Psoas muscle (tissue), 7 donors: ENCODE measurements at regions not wholly inside any gene's neighbourhood (a gene's known extent, or its start where the extent isn't known, plus 50 kb on each side); places are given as distances from the start of the nearest gene placed in this dataset.

Source experiments
- ATAC-seq, 4 donors: fragments of 200-7000 bp; cut with Tn5 transposase; one replicate each; pipeline ENCODE4 v1.9.1; 2020; ENCODE audit warnings: moderate library complexity in 3 of 4, mild to moderate bottlenecking in 2 of 4
- DNase-seq, 2 donors: peaks; one replicate each; pipeline ENCODE4 v3.0.0-alpha.2; 2020
- H3K27ac ChIP-seq: fragments of 200-600 bp; one replicate; pipeline ENCODE4 v1.8.0; 2022
- H3K27me3 ChIP-seq, 3 donors: fragments of 200-600 bp in 1 of 3; one replicate each; pipeline versions ENCODE4 v1.6.1 to v1.8.0; 2013 to 2022; ENCODE audit warnings: low read length in 2 of 3, mild to moderate bottlenecking in 2 of 3, moderate library complexity in 1 of 3; ENCODE audit not compliant: insufficient read depth in 3 of 3
- H3K36me3 ChIP-seq, 2 donors: fragments of 200-600 bp in 1 of 2; one replicate each; pipeline versions ENCODE4 v1.6.1 to v1.8.0; 2013 to 2022; ENCODE audit warnings: low read depth in 1 of 2, mild to moderate bottlenecking in 1 of 2, moderate library complexity in 1 of 2; ENCODE audit not compliant: insufficient read depth in 1 of 2
- H3K4me1 ChIP-seq: fragments of 200-600 bp; one replicate; pipeline ENCODE4 v1.8.0; 2022
- H3K4me3 ChIP-seq: fragments of 200-600 bp; one replicate; pipeline ENCODE4 v1.8.0; 2022; ENCODE audit warnings: mild to moderate bottlenecking
- H3K9me3 ChIP-seq: fragments of 200-600 bp; one replicate; pipeline ENCODE4 v1.8.0; 2022
- CTCF ChIP-seq: fragments of 200-600 bp; IDR thresholded peaks from one replicate; pipeline ENCODE4 v1.8.0; 2022; ENCODE audit warnings: antibody characterized with exemption
- WGBS, 3 donors: extraction: QIAGEN DNeasy Blood & Tissue Kit; methylation state at CpG; one replicate each; pipeline versions ENCODE4 v1.1.6 to v1.1.7; 2013; 5-methylcytosine and 5-hydroxymethylcytosine counted together
- intact Hi-C, 2 donors: fragments of 100-400 bp; cut with DNase I; formaldehyde crosslinking; loops; one replicate each; pipeline versions ENCODE4 v1.11.0 to v1.14.2; 2022
- donor health status: healthy with polysubstance abuse.
- donor health status: DM: no; HTN: no; CAD: no; lungs with moderate emphysema.
- donor health status: Bipolar disorder and iron deficiency.
- donor health status: healthy.
- donor health status: DM: yes; HTN: yes; CAD: no.
- donor health status: DM: no; HTN: no; CAD: no.
- donor health status: DM: yes; HTN: yes; CAD: no.

DNA sequence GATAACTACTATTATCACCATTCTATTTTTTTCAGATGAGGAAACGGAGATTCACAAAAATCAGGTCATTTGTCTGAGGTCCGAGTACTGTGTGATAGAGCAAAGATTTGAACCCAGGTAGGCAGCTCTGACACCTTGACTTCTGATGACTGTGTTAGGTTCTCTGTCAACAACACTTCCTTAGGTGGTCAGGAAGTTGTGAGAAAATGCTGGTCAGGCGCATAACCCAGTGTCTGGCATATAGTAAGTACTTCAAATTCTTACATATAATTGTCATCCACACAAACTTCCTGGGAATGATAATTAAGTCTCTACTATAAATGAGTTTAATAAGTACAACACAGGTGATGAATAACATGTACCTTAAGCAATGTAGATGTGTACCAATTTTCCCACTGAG is 381.5 kb downstream of the NEBL start:
- Histone ChIP-seq H3K27ac (no peak overlapping the region), H3K4me1 (no peaks in the 10 kb centered on the region), H3K9me3 (no peaks in the 10 kb centered on the region), H3K27me3 (no peaks in the 10 kb centered on the region), H3K36me3 (no peaks in the 10 kb centered on the region), H3K4me3 (no peak overlapping the region)
- WGBS, 3 donors: 95 to 96% (median 96%) methylated on average over 3 of the region's 3 CpGs
- no peak for TF ChIP-seq CTCF
- DNase-seq (no peak), ATAC-seq (no peak)
- intact Hi-C loops: no loop called here

DNA sequence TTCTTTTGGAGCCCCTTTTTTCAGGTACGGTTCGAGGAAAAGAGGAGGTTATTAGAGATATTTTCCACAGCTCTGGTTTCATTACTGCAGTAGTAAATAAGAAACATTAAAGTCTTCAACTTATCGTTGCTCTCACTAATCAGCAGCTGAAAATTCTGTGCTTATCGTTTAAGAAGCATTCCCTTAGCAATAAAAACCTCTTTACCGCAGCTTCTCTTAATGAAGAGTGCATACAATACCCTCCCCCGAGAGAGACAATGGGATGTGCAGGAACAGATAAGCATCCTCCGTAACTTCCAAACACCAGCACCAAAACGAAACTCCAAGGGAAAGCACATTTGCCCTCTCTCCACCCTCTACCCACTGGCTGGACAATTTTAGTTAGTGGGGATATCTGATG is 384.5 kb downstream of the NEBL start:
- DNase-seq: no peak
- ATAC-seq: no peak

GRCh38 chr10:20508921-20509320 is 388.2 kb downstream of the NEBL start:
- ATAC-seq (no peak), DNase-seq (no peak)
- intact Hi-C loops: no loop called here
- Histone ChIP-seq H3K4me3 (no peak overlapping the region), H3K27me3 (no peaks in the 10 kb centered on the region), H3K27ac (no peak overlapping the region), H3K4me1 (no peaks in the 10 kb centered on the region), H3K9me3 (no peaks in the 10 kb centered on the region), H3K36me3 (no peaks in the 10 kb centered on the region)
- TF ChIP-seq CTCF: no peak

More for the DNA sequence above, 384.5 kb downstream of the NEBL start:
- H3K9me3 ChIP-seq: no peaks in the 10 kb centered on the region
- H3K36me3 ChIP-seq: no peaks in the 10 kb centered on the region
- intact Hi-C loops: no loop called here
- H3K4me3 ChIP-seq: no peak overlapping the region
- H3K27ac ChIP-seq: no peak overlapping the region
- 73 to 87% (median 75%) methylated on average over 8 of the region's 8 CpGs for WGBS, 3 donors
- no peak for TF ChIP-seq CTCF
- no peaks in the 10 kb centered on the region for H3K27me3 ChIP-seq
- H3K4me1 ChIP-seq: no peaks in the 10 kb centered on the region

- no peaks in the 10 kb centered on the region for H3K4me1 ChIP-seq
- intact Hi-C loops: no loop called here
- no peaks in the 10 kb centered on the region for H3K27me3 ChIP-seq
- no peaks in the 10 kb centered on the region for H3K36me3 ChIP-seq
- no peak overlapping the region for H3K27ac ChIP-seq
- DNase-seq (no peak), ATAC-seq (no peak)
- 68 to 77% (median 68%) methylated on average over 5 of the region's 5 CpGs for WGBS, 3 donors
- no peaks in the 10 kb centered on the region for H3K9me3 ChIP-seq
- H3K4me3 ChIP-seq: no peak overlapping the region
- TF ChIP-seq CTCF: no peak
Observed at GRCh38 chr10:20502903-20503585, 394.1 kb downstream of the NEBL start.

- Histone ChIP-seq H3K9me3 (peaks cover 4% of the 10 kb centered on the region), H3K27me3 (no peaks in the 10 kb centered on the region), H3K27ac (no peak overlapping the region), H3K4me3 (no peak overlapping the region), H3K36me3 (no peaks in the 10 kb centered on the region), H3K4me1 (no peaks in the 10 kb centered on the region)
- no peak for ATAC-seq
- intact Hi-C loops: loop anchor here in 1 of 2 donors (5.0 kb wide), 1 partner anchor 398 kb away; no protein-coding TSS in a partner anchor
- TF ChIP-seq CTCF: no peak
- DNase-seq: no peak
- WGBS, 3 donors: 71 to 86% (median 84%) methylated on average over 1 of the region's 1 CpG
Observed at GRCh38 chr10:20494474-20494873, 402.6 kb downstream of the NEBL start.
